HTR-8/SVneo (cell line): ENCODE measurements at regions not wholly inside any gene's neighbourhood (a gene's known extent, or its start where the extent isn't known, plus 50 kb on each side); places are given as distances from the start of the nearest gene placed in this dataset.
A peak's percentile ranks its signal among the peaks of the same experiment; 100 is the strongest.

Source experiments
- DNase-seq: peaks from one replicate; pipeline ENCODE4 v3.0.0; 2011; ENCODE audit warnings: low spot score, mixed read lengths; ENCODE audit not compliant: insufficient read length
- FAIRE-seq: peaks from 2 replicates; lab custom pipeline; 2011; peaks lifted over from hg19 to GRCh38; lab: Jason Lieb, UNC

DNA sequence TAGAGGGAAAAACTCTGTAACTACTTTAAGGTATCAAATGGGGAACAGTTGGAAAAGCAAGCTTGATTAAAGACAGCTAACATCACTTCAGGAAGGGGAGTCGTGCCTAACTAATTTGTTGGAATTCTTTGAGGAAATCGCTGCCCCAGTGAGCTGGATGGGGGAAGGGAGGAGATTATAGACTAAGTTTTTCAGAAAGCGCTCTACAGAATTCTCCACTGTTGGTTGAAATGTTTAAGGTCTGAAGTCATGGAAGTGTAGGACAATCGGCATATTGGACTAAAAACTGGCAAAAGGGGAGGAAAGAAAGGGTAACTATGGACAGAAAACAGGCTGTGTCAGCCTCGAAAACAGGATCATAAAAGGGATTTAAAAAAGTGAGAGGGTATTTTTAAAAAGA lies 229.9 kb upstream of the HMGA2 start:
- FAIRE-seq (no peak), DNase-seq (no peak)

DNA sequence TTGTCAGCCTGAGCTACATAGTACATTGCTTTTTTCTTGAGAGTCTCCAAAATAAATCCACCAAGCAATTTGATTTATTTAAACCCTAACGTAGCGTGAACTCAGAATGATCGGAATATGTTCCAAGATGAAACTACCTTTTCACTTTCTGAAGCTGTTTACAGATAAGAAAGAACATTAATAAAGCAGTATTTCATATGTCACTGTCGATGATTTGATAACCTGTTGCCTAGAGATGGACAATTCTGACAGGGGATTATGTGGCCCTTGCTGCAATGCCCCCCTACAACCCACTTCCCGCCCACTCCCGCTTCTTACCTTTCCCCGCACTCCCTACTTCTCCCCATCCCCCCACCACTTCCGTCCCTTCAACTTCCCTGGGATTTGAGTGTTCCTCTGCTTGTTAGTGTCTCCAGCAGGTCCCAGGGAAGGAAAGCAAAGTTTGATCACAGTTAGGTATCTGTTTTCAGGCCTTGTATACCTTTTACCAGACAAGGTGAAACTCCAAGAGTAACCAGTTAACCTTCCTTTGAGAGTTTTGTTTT lies 229.2 kb upstream of the HMGA2 start:
- FAIRE-seq (no peak), DNase-seq (no peak)

DNA sequence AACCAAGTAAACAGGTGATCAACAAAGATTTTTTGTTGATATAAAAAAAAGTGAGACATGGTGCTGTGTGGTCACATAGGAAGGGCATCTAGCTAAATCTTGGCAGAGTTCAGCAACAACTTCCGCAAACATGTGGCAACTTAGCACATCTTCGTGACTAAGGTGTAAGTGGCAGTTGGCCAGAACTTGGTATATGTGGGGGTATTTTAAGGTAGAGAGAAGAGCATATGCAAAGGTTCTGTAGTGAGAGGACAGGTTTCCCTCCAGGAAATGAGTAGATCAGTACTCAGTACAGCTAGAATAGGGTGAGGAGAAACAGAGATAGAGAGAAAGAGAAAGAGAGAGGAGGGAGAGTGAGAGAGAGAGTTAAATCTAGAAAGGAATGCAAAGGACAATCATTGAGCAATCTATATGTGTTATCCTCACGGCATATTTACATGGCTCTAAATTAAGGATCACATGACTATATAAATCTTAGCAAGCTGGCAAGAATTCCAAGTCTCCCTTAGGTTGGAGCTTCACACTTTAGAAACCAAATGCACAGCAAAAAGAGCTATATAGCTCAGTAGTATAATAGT lies 227.7 kb upstream of the HMGA2 start:
- FAIRE-seq: no peak

DNA sequence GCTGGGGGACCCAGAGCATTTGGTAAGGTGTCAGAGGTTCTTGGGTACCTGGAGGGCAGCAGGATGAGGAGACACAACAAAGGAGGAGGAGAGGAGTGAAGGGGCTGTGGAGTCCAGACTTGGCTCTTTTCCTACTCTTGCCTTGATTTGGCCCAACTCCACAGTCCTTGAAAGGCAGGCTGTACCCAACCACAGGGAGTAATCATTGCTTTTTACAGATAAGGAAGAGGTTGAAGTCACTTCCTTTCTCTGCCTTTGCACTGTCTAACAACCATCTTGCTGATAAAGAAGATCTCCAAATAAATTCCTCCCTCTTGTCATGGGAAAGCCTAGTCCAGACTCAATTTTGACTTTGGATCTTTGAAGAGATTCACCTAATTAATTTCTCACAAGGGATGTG lies 226.8 kb upstream of the HMGA2 start:
- no peak for FAIRE-seq

More for the DNA sequence above, 227.7 kb upstream of the HMGA2 start:
- DNase-seq: no peak

DNA sequence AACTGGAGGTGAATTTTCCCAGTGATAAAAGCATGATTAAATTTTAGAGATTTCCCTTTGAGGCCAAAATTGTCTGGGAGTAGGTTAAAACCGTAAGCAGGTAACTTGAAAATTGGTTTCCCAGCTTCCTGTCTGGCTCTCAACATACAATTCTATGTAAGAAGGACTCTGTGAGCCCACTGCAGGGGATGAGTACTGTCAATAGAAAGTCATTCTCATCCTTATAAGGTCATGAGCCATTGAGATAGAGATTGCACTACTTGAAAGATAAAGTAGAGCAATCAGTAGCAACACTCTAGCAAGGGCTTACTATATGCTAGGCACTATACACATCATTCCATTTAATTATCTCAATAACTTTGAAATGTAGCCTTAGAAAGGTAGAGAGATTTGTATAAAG lies 225.6 kb upstream of the HMGA2 start:
- no peak for FAIRE-seq
- DNase-seq: no peak

More for the DNA sequence above, 226.8 kb upstream of the HMGA2 start:
- DNase-seq: no peak

DNA sequence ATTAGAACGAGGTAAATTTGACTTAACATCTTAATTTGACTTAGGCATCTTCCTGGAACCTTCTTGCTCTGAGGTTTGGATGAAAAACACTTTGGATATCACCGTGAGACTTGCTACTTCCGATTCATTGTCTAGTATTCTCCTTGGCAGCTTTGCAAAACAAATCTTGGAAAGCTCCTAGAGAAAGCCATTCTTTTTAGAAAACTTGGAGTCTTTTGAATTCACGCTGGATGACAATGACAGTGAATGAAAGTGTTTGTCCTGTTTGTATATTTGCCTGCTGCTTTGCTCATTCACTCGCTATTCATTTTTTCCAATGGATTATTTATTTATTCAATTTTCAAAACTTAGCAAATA lies 222.1 kb upstream of the HMGA2 start:
- no peak for FAIRE-seq

DNA sequence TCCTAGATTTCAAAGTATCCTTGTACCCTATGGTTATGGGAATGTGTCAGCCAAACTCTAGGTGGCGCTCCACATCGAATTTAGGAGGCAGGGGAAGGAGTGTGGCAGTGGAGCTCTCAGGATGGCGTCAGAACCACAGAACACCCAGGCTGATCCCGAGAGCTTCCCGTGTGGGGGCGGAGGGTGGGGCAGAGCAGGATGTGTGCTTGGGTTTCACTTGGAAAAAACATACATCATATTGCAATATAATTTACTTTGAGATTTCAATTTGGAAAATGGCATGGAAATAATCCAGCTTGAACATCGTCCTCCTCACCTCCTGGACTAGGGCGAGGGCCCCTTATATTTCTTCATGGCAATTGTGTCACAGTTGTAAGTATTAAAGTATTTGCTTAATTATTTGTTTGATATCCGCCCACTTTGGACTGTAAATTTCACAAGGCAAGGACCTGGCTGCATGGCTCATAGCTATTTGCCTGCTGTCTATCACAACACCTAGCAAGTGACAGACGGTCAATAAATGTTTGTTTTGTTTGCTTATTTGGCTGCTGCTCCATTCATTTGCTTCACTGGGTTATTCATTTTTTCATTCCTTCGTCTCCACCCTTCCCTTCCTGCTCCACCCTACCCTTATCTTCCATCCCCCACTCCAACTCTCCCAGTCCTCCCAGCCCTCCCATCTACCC lies 221.5 kb upstream of the HMGA2 start:
- FAIRE-seq: peak; percentile 79
- DNase-seq: peak; percentile 81

More for the DNA sequence above, 222.1 kb upstream of the HMGA2 start:
- no peak for DNase-seq

DNA sequence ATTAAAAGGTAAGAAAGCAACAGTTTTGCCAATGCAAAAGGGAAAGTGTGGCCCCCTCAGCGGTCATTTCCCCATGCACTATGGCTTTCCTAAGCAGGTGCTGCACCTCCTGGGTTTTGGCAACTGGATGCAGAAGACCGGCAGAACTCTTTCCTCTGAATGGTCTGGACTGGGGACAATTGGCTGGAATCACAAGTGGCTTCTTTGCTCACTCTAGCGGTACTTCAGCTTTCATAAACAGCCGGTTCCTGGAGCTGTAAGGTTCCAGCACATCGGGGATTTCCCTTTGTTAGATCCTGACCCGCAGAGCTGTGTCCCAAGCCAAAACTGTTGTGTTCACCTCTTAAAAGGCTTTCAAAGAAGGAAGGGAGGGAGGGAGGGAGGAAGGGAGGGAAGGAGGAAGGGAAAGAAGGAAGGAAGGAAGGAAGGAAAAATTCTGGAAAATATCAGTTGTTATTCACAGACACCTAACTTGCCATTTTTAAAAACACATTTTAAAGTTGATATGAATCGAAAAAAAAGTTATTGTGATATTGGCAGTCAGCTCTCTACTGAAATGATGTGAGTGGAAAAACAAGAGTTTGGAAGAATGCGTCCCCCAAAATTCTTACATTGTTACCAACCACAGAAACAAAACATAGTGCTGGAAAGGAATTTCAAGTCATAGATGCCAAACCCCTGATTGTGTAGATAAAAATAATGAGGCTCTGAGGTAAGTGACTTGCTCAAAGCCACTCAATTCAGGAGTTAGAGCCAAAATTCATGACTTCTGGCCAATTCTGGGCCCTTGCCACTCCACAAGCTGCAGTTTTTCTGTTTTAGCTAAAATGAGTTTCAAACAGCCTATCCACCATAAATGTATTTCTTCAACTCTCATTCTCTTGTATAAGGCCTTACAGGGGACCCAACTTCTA lies 220.6 kb upstream of the HMGA2 start:
- peak; percentile 24 for DNase-seq
- no peak for FAIRE-seq

DNA sequence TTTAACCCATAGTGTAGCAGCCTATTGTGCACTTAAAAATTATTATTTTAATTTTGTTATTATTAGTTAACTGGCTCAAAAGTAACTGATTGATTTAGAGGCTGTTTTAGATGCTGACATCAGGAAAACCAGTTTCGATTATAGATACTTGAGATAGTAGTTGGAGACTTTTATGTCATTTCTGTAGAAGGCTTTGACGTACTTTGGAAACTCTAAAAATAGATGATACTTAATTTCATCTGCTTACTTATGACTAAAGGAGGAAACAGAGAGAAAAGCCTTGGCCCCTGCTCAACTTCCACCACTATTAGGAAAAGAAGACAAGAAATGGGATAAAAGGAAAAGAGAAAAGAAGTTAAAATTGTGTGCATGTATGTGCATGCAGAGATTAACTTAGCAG lies 219.3 kb upstream of the HMGA2 start:
- DNase-seq: no peak
- FAIRE-seq: no peak

DNA sequence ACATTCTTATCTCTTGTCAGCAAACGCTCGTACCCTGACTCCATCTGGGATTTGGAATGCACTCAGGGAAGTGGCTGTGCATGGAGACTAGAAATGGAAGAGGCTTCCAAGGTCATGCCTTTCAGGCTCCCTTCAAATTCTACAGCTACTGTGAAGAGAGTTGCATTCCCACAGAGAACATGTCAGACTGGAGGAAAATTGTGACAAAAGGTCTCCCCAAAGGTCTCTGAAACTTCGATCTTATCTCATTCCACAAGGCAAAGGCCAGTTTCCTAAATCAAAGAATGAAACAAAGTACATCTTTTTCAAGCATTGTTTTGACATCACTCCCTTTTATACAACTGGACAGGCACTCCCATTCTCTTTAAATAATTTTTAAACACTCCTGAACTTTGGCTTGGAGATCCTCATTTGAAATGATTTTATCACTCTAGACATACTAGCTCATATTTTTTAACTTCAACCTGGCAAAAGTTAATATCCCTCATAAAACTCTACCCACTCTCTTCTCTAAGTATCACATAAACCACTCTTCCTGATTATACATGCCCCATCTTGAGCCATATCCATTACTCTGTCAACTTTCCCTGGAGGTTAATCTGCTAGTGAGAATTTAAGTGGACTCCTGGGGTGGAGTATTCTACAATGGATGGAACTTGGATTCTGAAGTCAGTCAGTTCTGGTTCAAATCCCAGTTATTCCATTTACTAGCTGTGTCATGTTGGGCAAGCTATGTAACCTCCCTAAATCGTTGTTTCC lies 218.1 kb upstream of the HMGA2 start:
- no peak for FAIRE-seq

DNA sequence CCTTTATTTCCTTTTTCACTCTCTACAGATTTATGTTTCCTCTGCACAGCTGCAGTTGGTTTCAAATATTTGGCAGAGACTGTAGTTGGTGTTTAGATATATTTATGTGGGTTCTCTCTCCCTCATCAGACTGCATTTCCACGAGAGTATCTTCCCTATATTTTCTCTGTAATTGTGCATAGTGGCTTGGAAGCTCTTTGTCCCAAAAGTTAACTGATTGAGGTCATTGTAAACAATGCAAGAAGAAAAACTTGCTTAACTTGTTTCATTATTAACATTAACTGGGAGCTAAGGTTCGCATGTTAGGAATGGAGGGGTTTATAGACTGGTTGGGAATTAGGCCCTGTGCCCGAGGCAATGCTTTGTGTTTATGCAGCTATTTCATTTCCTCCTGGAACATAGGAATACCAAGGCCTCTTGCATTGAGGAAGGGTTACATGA lies 216.9 kb upstream of the HMGA2 start:
- FAIRE-seq: no peak
- no peak for DNase-seq

More for the DNA sequence above, 218.1 kb upstream of the HMGA2 start:
- no peak for DNase-seq

DNA sequence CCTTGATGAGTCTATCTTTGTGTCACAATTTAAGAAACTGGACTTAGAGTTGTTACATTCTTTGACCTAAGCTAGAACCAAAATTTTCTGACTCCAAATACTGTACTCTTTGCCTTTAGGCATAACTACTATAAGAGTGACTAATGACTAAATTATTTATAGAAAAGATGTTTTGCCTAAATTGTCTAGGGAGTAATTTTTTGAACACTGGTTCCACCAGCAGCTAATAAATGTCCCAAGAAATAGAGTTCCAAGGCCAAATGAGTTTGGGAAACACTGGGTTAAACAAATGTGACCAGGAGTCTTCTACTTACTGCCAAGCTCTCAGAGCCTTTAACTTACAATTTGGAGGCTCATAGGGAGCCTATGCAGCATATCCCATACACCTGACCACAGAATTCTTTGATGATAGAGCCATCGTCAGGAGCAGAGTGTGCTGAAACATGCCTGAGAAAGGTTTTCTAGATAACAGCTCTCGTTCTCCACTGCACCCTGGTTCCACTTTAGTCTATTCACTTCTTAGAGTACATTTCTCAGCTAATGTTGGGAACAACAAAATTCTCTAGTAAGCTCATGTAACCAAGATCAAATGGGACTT lies 215.9 kb upstream of the HMGA2 start:
- DNase-seq (no peak), FAIRE-seq (no peak)

DNA sequence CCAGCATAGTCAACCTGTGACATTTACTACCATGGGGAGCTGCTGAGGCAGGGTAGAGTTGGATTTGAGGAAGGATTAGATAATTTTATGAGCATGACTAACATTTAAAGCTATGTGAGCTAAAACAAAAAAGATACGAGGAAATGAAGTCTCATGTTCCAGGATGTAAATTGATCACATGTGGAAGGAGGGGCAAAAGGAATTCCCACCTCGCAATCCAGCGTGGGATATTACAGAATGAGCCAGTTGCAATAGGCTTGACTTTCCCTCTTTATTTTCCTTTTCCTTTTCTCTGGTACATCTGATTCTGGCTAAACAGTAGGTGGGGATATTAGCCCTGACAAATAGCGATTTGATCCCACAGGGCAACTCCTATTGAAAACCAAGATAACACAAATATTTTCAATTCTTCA lies 214.9 kb upstream of the HMGA2 start:
- FAIRE-seq (peak; percentile 55), DNase-seq (peak; percentile 43)

DNA sequence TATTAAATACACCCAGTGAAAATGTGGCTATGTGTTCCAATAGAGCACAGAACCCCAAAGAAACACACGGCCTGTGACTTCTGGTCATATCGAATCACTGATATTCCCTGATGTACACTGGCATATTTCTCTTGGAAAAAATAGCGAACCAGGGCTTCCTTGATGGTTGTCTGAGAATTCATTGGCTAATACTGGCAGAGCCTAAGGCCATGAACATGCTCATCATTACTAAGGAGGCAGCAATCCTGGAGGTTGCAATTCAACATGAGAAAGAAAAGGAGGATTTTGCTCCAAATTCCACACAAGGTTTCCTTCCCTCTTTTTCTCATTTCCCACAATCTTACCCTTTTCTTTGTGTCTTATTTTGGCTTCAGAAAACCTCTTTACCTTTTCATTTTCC lies 212.9 kb upstream of the HMGA2 start:
- FAIRE-seq (no peak), DNase-seq (no peak)

DNA sequence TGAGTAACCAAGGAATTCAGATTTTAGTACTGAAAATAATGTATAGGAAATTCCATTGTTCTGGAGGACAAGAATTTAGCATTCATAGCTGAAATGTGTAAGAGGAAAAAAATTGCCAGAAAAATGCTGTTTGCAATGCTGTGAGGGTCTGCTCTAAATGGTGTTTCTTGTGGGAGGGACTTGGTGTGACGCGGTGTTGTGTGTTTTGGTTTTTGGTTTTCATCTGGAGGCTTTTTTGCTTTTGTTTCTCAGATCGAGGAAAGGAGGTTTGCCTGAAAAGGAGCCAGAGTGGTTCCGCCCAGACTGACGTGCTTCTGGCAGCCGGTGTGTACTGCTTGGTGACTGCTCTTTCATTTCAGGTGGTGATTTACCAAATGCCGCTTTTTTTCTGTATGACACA lies 211.8 kb upstream of the HMGA2 start:
- no peak for DNase-seq
- no peak for FAIRE-seq

DNA sequence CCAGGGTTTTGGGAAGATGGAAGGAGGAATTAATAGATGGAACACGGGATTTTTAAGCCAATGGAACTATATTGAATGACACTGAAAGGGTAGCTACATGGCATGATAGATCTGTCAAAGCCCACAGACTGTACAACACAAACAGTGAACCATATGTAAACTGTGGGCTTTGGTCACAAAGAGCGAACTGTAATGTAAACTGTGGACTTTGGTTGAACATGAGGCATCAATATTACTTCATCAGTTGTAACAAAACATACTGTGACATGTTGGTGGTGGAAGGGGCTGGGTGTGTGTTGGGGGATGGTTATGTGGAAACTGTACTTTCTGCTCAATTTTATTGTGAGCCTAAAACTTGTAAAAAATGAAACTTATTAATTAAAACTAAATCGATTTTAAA lies 210.6 kb upstream of the HMGA2 start:
- DNase-seq: no peak
- FAIRE-seq: no peak

DNA sequence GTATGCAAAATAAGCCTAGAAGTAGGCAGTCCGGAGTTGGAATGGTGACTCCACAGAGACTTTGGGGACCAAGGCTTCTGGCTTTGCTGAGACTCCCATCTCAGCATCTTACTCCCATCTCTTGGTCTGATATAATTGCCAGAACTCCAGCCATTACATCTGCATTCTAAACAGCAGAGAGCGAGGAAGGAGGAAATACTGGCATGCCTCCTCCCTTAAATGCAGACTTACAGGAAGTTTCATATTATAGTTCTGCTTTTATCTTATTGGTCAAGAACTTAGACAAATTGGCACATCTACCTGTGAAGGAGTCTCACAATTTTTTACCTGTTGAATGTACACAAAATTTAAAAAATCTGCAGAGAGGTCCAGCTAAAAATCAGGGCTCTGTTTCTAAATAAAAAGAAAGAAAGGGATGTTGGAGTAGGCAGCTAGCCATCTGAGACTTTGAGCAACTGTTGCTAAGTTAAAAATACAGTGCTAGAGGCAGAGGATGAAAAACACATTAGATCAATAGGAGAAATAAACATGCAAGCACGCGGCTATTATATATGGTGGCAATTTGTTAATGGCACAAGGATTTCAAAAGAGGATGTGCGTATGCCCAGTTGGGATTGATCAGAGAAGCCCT lies 209.9 kb upstream of the HMGA2 start:
- FAIRE-seq (no peak), DNase-seq (no peak)

DNA sequence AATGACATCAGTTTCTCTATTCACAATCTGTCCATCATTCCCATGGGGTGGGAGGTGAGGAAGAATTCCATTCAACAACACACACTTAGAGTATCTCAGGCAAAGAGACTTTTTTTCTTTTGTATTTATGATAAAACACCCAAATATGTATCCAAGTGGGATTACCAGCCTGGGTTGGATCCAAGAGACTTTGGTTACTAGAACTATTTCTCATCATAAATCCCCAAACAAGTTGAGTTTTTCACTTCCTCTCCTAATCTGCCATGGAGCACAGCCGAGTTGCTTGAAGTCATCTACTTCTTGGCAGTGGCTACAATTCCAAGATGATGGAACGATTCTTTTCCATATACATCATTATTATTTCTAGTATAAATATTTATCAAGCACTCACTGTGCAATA lies 209.2 kb upstream of the HMGA2 start:
- no peak for FAIRE-seq
- DNase-seq: no peak

DNA sequence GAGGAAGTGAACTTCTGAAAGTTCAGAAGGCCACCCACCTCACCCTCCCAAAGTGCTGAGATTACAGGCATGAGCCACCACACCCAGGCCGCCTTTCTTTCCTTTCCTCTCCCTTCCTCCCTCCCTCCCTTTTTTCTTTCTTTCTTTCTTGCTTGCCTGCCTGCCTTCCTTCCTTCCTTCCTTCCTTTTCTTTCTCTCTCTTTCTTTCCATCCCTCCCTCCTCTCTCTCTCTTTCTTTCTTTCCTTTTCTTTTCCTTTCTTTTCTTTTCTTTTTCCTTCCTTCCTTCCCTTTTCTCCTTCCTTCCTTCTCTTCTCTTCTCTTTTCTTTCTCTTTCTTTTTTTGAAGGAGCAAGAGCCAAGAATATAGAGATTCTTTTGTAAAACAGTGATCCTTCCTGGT lies 208.3 kb upstream of the HMGA2 start:
- no peak for FAIRE-seq
- DNase-seq: no peak
